GM19351 (cell line): ENCODE measurements at regions not wholly inside any gene's neighbourhood (a gene's known extent, or its start where the extent isn't known, plus 50 kb on each side); places are given as distances from the start of the nearest gene placed in this dataset.

Experiments used
- ATAC-seq: cut with Tn5 transposase; IDR thresholded peaks from one replicate; pipeline ENCODE4 v1.9.1; 2021; ENCODE audit warnings: mild to moderate bottlenecking, moderate library complexity; ENCODE audit not compliant: unreplicated experiment

DNA sequence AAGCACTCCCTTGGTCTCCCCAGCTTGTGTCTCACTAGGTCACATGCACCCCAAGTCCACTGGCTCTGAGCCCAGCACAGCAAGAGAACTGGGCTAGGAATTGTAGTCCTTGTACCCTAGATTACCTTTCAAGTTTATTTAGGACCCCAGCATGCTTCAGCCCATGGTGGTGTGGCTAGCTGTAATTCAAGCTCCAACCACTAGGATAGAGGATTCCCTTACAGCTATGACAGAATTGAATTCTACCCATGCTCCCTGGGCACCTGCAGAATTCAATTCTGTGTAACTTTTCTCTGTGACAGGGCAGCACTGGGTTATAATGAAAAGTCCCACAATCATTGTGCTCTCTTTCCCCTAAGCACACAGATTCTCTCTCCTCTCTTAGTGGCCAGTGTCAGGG, 253.8 kb upstream of the DMD start:
- ATAC-seq = no peak

DNA sequence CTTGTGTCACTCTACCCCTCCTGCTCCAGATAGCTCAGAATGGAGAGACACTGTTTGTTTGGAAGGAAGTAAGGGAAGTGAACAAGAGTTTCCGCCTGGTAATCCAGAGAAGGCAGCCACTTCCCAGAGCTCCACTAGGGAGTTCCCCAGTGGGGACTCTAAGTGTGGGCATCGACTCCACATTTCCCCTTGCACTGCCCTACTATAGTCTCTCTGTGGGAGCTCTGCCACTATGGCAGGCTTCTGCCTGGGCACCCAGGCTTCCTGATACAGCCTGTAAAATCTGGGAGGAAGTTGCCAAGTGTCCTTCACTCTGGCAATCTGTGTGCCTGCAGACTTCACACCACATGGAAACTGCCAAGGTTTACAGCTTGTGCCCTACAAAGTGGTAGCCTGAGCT, 245.8 kb upstream of the DMD start:
- no peak for ATAC-seq

DNA sequence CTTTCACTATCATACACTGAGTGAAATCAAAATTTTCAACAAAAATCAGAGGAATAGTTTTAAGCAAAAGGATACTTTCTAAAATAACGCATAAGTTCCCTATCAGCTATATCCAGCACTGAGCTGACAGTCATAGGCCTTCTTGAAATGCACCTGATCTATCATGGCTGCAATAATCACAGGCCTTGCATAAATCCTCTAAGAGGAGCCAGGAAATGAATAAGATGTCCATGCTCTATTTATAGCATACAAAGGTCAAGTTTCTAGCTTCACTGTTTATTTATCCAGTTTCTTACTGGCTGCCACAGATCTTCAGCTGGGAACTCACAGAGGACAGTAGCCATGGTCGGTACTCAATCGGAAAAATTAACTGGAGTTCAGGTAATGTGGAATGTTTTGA, 235.9 kb upstream of the DMD start:
- no peak for ATAC-seq

DNA sequence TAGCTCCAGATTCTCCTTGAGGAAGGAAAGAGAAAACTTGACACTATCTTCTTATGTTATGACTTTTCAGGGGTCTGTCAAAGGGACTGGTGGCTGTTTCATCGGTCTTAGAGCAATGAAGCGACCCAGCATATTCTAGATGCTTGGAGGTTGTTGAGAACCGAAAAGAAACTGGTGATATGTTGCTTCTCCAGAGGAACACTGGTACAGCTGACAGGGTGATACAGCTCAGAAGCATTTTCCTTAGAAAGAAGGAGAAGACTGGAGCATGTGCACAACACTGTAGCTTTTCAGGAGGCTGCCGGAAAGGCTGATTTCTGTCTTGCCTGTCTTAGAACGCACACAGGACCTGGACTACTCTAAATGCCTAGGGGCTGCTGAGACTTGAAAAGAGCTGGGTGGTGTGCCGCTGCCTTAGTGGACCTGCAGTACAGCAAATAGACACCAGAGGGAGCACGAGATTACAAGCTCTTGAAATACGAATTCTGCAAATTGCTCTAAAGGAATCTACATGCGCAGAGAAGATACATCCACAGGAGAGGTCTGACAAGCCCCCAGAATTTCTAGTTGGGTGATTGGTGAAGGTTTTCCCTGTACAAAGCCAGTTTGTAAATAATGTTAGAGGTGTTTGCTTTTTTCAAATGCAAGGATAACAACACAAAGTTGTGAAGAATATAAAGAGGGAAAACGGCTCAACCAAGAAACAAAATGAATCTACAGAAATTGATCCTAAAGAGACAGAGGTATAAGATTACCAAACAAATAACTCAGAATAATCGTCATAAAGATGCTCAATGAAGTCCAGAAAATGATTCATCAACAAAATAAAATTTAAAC, 223.1 kb upstream of the DMD start:
- ATAC-seq = peak; percentile 91

DNA sequence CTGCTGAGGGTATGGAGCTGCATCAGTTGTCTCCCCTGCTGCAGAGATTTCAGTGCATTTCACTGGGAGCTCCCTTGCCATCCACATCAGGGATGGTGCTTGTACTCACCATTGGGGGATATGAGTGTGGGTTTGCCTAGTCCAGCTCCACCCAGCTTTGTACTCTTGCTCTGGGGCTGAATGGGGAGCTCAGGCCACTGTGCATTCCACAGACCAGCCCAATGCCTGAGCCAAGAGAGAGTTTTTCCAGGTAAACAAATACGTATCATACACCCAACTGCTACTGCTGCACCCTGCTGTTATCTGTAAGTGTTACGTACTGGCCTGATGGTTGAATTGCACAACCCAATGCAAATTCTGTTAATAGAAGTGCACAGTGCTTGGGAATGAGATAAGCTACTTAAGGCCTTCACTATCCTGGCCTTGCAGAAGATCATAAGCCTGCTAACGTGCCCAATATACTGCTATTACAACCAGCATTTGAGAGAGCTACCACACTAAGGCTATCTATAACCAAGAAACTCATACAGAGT, 205.0 kb upstream of the DMD start:
- ATAC-seq = no peak

DNA sequence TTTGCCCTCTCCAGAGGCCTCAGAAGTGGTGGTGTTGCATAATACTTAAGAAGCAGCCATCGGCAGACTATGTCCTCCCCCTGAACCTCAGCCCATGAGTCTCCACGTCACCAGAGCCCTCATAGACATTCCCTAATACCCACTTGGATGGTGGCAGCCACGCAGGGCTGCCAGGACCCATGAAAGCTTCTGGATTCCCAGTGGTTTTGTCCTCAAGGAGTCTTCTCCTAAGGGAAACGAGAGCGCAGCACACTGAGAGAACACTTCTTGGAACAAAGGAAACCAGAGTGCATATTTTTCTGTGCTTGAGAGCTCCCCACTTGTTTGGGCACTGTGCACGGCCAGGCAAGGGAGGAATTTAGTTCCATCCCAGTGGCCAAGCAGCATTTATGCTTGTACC, 204.1 kb upstream of the DMD start:
- ATAC-seq = no peak

DNA sequence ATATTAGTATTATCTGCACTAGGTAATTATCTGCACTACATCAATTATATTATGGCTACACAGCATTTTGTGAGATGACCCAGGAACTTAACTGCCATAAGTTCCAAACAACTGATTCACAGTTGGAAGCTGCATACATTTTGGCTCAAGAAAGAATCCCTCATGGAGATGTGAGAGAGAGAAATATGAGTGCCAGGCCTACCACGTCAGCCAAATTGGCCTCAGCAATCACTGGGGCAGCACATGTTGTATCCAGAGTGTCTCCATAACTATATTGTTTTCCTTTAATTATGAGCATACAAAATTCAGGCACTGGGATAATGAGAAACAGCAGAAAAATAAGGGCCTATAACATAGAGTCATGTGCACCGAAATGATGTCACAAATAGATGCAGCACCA, 174.2 kb upstream of the DMD start:
- ATAC-seq = no peak

DNA sequence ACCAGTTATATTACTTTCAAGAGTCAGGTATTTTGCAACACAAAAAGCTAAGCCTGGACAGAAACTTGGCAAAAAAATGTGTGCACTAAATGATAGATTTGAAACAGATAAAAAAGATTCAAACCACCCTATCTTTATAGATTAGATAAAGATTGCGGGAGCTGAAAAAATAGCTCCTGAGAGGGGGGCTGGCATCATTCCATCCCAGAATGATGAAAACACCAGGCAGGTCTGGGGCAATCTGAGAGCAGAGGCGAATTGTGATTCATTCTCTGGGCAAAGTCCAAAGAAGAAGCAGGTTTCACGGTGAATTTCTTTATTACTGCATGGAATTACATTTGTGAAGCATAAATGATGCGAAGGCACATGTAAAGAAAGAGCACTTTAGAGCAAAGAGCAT, 168.5 kb upstream of the DMD start:
- no peak for ATAC-seq

DNA sequence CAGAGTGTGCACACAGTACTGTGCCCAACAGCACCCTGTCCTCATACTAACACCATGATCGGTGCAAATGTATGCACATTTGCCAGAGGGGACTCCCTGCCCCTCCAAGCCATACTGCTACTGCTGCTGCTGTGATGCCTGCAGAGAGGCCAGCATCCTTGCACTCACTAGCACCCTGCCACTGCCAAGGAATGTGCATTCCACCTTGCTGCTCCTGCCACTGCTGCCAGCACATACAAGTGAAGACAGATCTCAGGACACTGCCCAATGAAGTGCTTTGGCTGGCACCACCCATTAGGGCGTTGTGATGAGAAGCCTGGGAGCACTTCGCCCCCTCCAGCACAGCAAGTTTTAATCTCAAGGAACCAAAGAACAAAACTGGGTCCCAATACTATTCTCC, 146.3 kb upstream of the DMD start:
- ATAC-seq = no peak

DNA sequence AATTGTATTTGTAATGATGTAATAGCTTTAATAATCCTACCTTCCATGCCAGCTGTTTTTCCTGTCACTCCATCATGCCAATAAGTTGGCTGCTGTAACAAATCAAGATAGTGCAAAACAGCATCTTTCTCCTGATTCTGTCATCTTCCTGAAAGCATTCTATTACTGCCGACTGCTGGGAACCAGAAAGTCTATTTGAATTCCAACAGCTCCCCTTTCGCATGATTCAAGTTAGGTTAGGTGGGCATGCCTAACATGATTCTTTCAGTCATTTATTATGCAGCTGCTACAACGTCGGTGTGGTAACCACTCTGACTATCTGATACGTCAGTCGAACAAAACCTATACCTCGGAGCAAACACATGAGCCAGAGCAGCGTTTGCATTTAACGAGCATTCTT, 127.9 kb upstream of the DMD start:
- no peak for ATAC-seq

DNA sequence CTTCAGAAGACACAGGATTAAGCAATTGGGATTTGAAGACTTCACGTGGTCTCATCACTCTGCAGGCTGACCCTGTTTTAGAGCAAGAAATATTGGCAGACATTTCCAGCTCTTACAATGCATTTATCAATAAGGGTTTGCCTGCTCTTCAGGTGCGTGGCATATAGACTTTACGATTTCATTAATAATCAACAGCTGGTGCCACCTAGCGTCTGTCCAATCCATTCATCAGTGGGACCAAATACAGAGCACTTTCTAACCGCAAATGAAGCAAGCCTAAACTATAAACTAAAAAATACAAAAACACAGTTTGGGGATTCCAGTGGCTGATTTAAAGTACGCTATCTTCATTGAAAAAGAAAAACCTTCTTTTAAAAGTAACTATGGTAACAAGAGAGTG, 125.4 kb upstream of the DMD start:
- ATAC-seq = peak; percentile 76

DNA sequence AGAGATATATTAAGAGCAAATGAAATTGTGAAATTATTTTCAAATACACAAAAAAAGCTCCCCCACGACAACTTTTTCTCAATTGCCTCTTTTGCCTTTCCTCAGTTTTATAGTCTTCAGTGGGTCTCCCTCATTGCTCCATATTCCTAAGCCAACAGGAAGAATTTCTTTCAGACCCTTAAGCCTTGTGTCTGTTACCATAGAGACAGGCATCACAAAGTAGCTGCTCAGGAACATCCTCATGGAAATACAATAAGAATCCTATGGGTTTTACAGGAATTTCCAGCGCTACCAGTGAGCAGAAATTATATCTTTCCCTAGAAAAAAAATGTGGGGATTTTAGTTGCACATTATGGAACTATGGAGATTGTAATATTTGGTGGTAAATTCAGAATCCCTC, 121.9 kb upstream of the DMD start:
- no peak for ATAC-seq

DNA sequence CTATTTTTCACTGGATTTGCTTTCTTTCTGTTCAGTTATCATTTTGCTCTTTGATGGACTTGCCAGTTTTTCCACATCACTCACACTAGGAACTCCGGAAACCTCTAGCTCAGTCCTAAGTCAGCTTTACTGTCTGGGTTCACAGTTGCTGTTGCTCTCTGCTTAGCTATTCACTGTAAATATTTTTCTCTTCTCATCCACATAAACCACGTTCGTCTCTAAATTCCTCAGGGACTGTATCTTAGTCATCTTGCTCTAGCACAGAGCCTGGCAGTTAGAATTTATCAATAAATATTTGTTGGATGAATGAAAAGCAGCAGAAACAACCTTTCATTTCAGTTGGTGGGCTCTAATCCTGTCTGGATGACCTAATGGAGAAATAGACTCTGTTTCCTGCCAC, 119.4 kb upstream of the DMD start:
- ATAC-seq = no peak

DNA sequence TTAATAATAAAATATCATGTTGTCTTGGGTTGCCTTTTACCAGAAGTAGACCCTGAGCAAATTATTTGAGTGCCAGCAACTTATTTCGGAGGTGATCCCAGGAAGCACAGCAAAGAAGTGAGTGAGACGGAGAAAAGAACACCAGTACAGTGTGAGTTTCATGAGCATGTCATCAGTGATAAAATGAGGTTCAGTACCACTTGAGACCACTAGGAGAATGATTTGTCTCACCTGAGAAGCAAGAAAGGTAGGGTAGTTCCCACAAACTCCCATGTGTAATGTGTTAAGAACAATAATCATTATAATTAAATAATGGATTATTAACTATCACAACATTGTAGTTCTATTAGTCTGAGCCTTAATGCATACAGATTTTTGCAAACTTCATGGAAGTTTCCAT, 112.8 kb upstream of the DMD start:
- ATAC-seq = no peak

DNA sequence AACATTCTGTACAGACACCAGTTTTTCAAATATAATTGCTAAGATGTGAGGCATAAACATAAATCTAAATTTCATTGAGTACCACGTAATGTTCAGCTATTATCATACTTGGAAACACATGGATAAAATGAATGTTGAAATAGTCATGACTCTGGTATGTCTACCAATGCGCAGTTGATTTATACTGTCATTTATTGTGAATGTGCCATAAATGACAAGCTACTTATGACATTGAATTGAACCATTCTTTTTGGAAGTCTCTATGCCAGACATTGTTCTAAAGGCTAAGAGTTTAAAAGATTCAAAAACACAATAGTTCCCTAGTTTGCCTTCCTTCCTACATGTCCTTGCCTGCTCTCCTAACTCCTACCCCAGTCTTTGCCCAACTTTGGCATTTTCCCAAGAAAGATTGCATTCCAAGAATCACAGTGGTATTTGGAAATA, 96.6 kb upstream of the DMD start:
- no peak for ATAC-seq

DNA sequence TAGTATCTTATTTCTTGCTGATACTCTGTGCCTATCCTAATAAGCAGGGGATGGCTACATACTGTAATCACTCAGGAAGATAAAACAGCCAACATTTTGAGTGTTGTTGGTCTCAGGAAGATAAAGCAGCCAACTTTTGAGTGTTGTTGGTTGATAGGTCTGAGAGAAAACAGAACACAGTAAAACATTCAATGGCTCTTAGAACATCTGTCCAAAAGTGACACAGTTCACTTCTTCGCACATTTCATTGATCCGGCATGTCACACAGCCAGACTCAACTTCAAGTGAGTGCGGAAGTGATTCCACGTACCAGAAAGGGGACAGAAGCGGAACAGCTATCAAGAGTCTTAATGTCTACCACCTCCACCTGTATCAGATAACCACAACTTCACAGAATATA, 87.3 kb upstream of the DMD start:
- no peak for ATAC-seq

DNA sequence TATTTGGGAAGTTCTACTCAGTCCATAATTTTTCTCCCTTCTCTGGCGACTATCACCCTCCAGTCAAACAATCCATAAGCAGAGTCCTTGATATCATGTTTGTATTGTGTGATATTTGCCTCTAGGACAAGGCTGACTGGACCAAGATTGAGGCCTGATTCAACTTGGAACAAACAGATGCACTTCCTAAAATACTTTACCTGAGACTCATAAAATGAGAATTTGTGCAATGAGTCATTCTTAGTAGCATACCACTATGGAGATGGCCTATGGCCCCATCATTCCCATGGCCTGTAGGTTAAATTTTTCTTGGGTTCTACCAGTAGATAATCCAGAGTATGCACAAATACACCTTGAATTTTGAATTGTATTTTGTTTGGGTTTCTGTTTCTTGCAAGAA, 74.2 kb upstream of the DMD start:
- ATAC-seq = no peak

DNA sequence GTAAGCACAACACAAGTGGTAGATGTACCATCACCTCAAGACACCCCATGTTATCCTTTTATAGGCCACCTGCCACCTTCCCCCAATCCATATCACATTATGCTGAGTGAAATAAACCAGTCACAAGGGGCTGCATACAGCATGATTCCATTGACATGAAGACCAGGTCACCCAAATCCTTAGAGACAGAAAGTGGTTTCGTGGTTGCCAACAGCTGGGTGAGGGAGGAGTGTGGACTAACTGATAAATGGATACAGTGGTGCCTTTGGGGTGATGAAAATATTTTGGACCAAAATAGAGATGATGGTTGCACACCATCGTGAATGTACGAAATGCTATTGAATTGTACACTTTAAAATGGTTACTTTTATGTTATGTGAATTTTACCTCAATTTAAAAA, 65.7 kb upstream of the DMD start:
- ATAC-seq = no peak

DNA sequence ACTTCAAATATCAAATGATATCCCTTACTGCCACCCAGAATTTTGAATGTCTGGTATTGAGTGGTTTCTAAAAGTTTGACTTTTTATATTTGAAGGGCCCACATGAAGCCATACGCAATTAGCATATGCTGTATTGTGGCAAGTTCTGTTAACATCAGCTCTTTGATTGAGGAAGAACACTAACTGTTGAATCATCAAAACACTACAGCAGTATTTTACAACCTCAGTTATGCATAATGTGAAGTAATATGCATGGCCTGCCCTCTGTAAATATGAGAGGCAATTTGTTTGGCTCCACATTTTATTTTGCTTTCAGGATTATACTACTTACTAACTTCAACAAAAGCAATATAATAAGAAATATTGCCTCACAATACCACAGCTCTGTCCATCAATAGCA, 62.2 kb upstream of the DMD start:
- ATAC-seq = no peak

DNA sequence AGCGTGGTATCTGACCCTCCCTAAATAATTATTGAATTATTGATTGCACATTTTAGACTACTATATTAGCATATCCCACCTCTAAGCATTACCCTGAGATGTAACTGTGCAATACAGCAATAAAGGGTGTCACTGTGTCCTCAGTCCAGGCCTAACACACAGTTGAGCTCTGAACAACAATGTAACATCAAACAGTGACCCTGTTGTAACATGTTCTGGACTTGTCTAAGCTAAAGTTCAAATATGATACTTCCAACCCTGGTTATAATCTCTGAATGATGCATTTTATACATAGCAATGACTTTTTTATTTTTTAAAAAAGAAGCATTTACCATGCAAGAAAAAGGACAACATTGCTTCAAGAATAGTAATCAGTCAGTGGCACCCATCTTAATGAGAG, 61.6 kb upstream of the DMD start:
- ATAC-seq = no peak
